ENCODE measurements at regions not wholly inside any gene's neighbourhood (a gene's known extent, or its start where the extent isn't known, plus 50 kb on each side); places are given as distances from the start of the nearest gene placed in this dataset.

- no peak for TF ChIP-seq CTCF (IDR thresholded peaks at IDR 0.05)
- H3K9me3 Mint-ChIP-seq = peaks cover 0 to 7% (median 4%) of the 10 kb centered on the region in 7 donors
- H3K4me3 Mint-ChIP-seq = no peak overlapping the region
- no peaks in the 10 kb centered on the region for H4K20me1 ChIP-seq (ENCODE audit: insufficient read depth, low read length)
- H3K4me1 Mint-ChIP-seq = no peaks in the 10 kb centered on the region
- H3K27me3 ChIP-seq (ENCODE audit: control insufficient read depth in 2 of 2, insufficient read depth in 2 of 2, low read length in 2 of 2) = no peaks in the 10 kb centered on the region
- peaks cover 4 to 6% of the 10 kb centered on the region in 2 donors for H3K9me3 ChIP-seq (replicated peaks in 1 of 2; ENCODE audit: control insufficient read depth in 1 of 2, insufficient read depth in 1 of 2, low read length in 2 of 2)
- H3K79me2 ChIP-seq (ENCODE audit: insufficient read depth, low read length) = no peaks in the 10 kb centered on the region
- H3K36me3 ChIP-seq (replicated peaks in 1 of 2; ENCODE audit: control insufficient read depth in 1 of 2, insufficient read depth in 2 of 2, low read length in 2 of 2) = no peaks in the 10 kb centered on the region
- no peak overlapping the region for H2AFZ ChIP-seq (ENCODE audit: insufficient read depth, low read depth, low read length, poor library complexity, severe bottlenecking)
- WGBS (ENCODE audit: insufficient coverage) = 100% methylated on average over 2 of the region's 2 CpGs
- intact Hi-C loops (cut with micrococcal nuclease) = no loop called here
- no peak for DNase-seq
- H3K9ac ChIP-seq (ENCODE audit: insufficient read depth, low read length, poor library complexity, severe bottlenecking) = no peak overlapping the region
- H3K4me1 ChIP-seq (ENCODE audit: control insufficient read depth in 1 of 2, insufficient read depth in 2 of 2, low read length in 2 of 2) = no peaks in the 10 kb centered on the region
- no peak overlapping the region for H3K4me3 ChIP-seq (replicated peaks in 1 of 3; ENCODE audit: low read depth in 2 of 3, low read length in 3 of 3)
- H3K4me2 ChIP-seq (replicated peaks; ENCODE audit: extremely low read depth, low read length, poor library complexity, severe bottlenecking) = no peak overlapping the region
- H3K27me3 Mint-ChIP-seq (ENCODE audit: low read depth in 3 of 3) = peaks cover 0 to 1% (median 0%) of the 10 kb centered on the region in 3 donors
- H3K36me3 Mint-ChIP-seq = no peaks in the 10 kb centered on the region
- H3K27ac ChIP-seq (ENCODE audit: low read depth in 1 of 2, low read length in 2 of 2) = no peak overlapping the region
- H3K27ac Mint-ChIP-seq = no peak overlapping the region
Measured at GRCh38 chr2:221637851-221638250, 65.7 kb upstream of the EPHA4 start.

GRCh38 chr2:221635949-221636348 lies 63.8 kb upstream of the EPHA4 start:
- no peak overlapping the region for H3K4me3 Mint-ChIP-seq
- no peaks in the 10 kb centered on the region for H4K20me1 ChIP-seq (ENCODE audit: insufficient read depth, low read length)
- intact Hi-C loops (cut with micrococcal nuclease) = no loop called here
- H3K27ac Mint-ChIP-seq = no peak overlapping the region
- DNase-seq = no peak
- H2AFZ ChIP-seq (ENCODE audit: insufficient read depth, low read depth, low read length, poor library complexity, severe bottlenecking) = no peak overlapping the region
- H3K36me3 Mint-ChIP-seq = no peaks in the 10 kb centered on the region
- H3K4me1 Mint-ChIP-seq = no peaks in the 10 kb centered on the region
- no peak for TF ChIP-seq CTCF (IDR thresholded peaks at IDR 0.05)
- no peak overlapping the region for H3K4me2 ChIP-seq (replicated peaks; ENCODE audit: extremely low read depth, low read length, poor library complexity, severe bottlenecking)
- H3K4me3 ChIP-seq (replicated peaks in 1 of 3; ENCODE audit: low read depth in 2 of 3, low read length in 3 of 3) = no peak overlapping the region
- no peaks in the 10 kb centered on the region for H3K79me2 ChIP-seq (ENCODE audit: insufficient read depth, low read length)
- H3K9ac ChIP-seq (ENCODE audit: insufficient read depth, low read length, poor library complexity, severe bottlenecking) = no peak overlapping the region
- no peaks in the 10 kb centered on the region for H3K27me3 ChIP-seq (ENCODE audit: control insufficient read depth in 2 of 2, insufficient read depth in 2 of 2, low read length in 2 of 2)
- no peaks in the 10 kb centered on the region for H3K36me3 ChIP-seq (replicated peaks in 1 of 2; ENCODE audit: control insufficient read depth in 1 of 2, insufficient read depth in 2 of 2, low read length in 2 of 2)
- H3K9me3 ChIP-seq (replicated peaks in 1 of 2; ENCODE audit: control insufficient read depth in 1 of 2, insufficient read depth in 1 of 2, low read length in 2 of 2) = no peaks in the 10 kb centered on the region
- no peak overlapping the region for H3K27ac ChIP-seq (ENCODE audit: low read depth in 1 of 2, low read length in 2 of 2)
- peaks cover 0 to 5% (median 0%) of the 10 kb centered on the region in 7 donors for H3K9me3 Mint-ChIP-seq
- no peaks in the 10 kb centered on the region for H3K4me1 ChIP-seq (ENCODE audit: control insufficient read depth in 1 of 2, insufficient read depth in 2 of 2, low read length in 2 of 2)
- no peaks in the 10 kb centered on the region for H3K27me3 Mint-ChIP-seq (ENCODE audit: low read depth in 3 of 3)

Measured in CD14-positive monocyte (primary cell).